Activated CD4-positive, alpha-beta T cell treated with anti-CD3 and anti-CD28 coated beads for 36 hours (primary cell): ENCODE measurements at regions not wholly inside any gene's neighbourhood (a gene's known extent, or its start where the extent isn't known, plus 50 kb on each side); places are given as distances from the start of the nearest gene placed in this dataset.

ENCODE experiments used
- ATAC-seq: fragments of 200-7000 bp; cut with Tn5 transposase; one replicate; pipeline ENCODE4 v1.10.0; 2021; ENCODE audit warnings: mild to moderate bottlenecking, moderate library complexity
- CTCF ChIA-PET: fragments of 350-600 bp; sonication (Branson Sonifier 250); formaldehyde crosslinking; loops from one replicate; lab custom pipeline; 2021; ENCODE audit warnings: antibody characterized with exemption; lab: Charles Lee
- POLR2A ChIA-PET: fragments of 350-600 bp; sonication (Branson Sonifier 250); formaldehyde crosslinking; loops from one replicate; lab custom pipeline; 2021; ENCODE audit warnings: antibody characterized with exemption, inconsistent platforms; lab: Charles Lee
- DNase-seq: peaks from one replicate; pipeline ENCODE4 v3.0.0-alpha.2; 2020
- H3K27ac Mint-ChIP-seq: one replicate; pipeline ENCODE4 v1.8.0; 2021; ENCODE audit warnings: mixed read lengths
- H3K27me3 Mint-ChIP-seq: one replicate; pipeline ENCODE4 v1.8.0; 2021; ENCODE audit warnings: mixed read lengths
- H3K36me3 Mint-ChIP-seq: one replicate; pipeline ENCODE4 v1.8.0; 2021; ENCODE audit warnings: low read depth, mixed read lengths
- H3K4me1 Mint-ChIP-seq: one replicate; pipeline ENCODE4 v1.8.0; 2021; ENCODE audit warnings: mixed read lengths
- H3K4me3 Mint-ChIP-seq: one replicate; pipeline ENCODE4 v1.8.0; 2021; ENCODE audit warnings: mild to moderate bottlenecking, moderate library complexity, mixed read lengths
- H3K9me3 Mint-ChIP-seq: one replicate; pipeline ENCODE4 v1.8.0; 2021; ENCODE audit warnings: low read depth, mixed read lengths
- intact Hi-C, 2 experiments: fragments of 100-400 bp; cut with DNase I in 1 of 2; cut with micrococcal nuclease in 1 of 2; formaldehyde crosslinking; loops; one replicate each; pipeline versions ENCODE4 v1.14.2 to v1.15.1; 2022 to 2024; cut with DNase I, micrococcal nuclease

- Mint-ChIP-seq H3K36me3 (peaks cover 1% of the 10 kb centered on the region), H3K4me1 (no peaks in the 10 kb centered on the region), H3K4me3 (no peak overlapping the region), H3K27ac (no peak overlapping the region), H3K27me3 (peaks cover 3% of the 10 kb centered on the region), H3K9me3 (peaks cover 13% of the 10 kb centered on the region)
- CTCF ChIA-PET: interaction anchor here (0.9 kb wide), 1 partner anchor 183 kb away, joined by 3 read pairs; no protein-coding TSS in a partner anchor
- ATAC-seq (no peak), DNase-seq (no peak)
- POLR2A ChIA-PET: no interaction called here
- intact Hi-C loops: no loop called here
Measured at GRCh38 chr18:75358928-75359327, 68.6 kb downstream of the SMIM21 start.

DNA sequence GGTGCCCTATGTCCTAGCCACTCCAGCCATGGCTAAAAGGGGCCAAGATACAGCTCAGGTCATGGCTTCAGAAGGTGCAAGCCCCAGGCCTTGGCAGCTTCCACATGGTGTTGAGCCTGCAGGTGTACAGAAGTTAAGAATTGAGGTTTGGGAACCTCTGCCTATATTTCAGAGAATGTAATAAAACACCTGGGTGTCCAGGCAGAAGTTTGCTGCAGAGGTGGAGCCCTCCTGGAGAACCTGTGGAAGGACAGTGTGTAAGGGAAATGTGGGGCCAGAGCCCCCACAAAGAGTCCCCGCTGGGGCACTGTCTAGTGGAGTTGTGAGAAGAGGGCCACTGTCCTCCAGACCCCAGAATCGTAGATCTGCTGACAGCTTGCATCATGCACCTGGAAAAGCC lies 74.1 kb downstream of the SMIM21 start:
- no peak for DNase-seq
- ATAC-seq: no peak
- intact Hi-C loops: no loop called here
- Mint-ChIP-seq H3K4me3 (no peak overlapping the region), H3K9me3 (peaks cover 24% of the 10 kb centered on the region), H3K36me3 (peaks cover 2% of the 10 kb centered on the region), H3K4me1 (no peaks in the 10 kb centered on the region), H3K27me3 (no peaks in the 10 kb centered on the region), H3K27ac (no peak overlapping the region)
- ChIA-PET CTCF (no interaction called here), POLR2A (no interaction called here)

- H3K4me3 Mint-ChIP-seq: no peak overlapping the region
- H3K4me1 Mint-ChIP-seq: no peaks in the 10 kb centered on the region
- no peak overlapping the region for H3K27ac Mint-ChIP-seq
- intact Hi-C loops: no loop called here
- H3K9me3 Mint-ChIP-seq: peaks cover 16% of the 10 kb centered on the region
- no peak for DNase-seq
- peaks cover 2% of the 10 kb centered on the region for H3K36me3 Mint-ChIP-seq
- no peak for ATAC-seq
- POLR2A ChIA-PET: no interaction called here
- peaks cover 2% of the 10 kb centered on the region for H3K27me3 Mint-ChIP-seq
- CTCF ChIA-PET: no interaction called here
Measured at GRCh38 chr18:75351409-75351808, 76.1 kb downstream of the SMIM21 start.

GRCh38 chr18:75350857-75351256 lies 76.6 kb downstream of the SMIM21 start:
- H3K4me3 Mint-ChIP-seq: no peak overlapping the region
- H3K36me3 Mint-ChIP-seq: peaks cover 2% of the 10 kb centered on the region
- H3K27ac Mint-ChIP-seq: no peak overlapping the region
- H3K4me1 Mint-ChIP-seq: no peaks in the 10 kb centered on the region
- DNase-seq: no peak
- no peak for ATAC-seq
- intact Hi-C loops: no loop called here
- ChIA-PET CTCF (interaction anchor here (0.5 to 1.2 kb wide), 2 partner anchors 13 to 28 kb away, joined by 3 read pairs; no protein-coding TSS in a partner anchor), POLR2A (no interaction called here)
- peaks cover 16% of the 10 kb centered on the region for H3K9me3 Mint-ChIP-seq
- H3K27me3 Mint-ChIP-seq: peaks cover 2% of the 10 kb centered on the region

DNA sequence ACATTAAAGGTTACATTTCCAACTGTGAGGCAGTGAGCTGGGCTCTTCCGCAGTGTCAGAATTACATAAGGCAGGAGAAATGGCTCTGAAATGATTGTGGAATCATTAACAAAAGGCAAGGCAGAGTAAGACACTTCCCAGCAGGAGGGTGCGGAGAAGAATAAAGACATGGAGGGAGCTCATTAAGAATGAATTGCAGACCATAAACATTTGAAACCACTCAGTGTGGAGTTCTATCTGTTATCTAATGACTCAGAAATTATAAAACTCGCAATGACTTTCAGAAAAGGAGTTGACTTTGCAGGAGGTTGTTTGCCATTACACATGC lies 77.0 kb downstream of the SMIM21 start:
- intact Hi-C loops: no loop called here
- ChIA-PET CTCF (interaction anchor here (0.5 to 1.2 kb wide), 2 partner anchors 13 to 28 kb away, joined by 3 read pairs; no protein-coding TSS in a partner anchor), POLR2A (no interaction called here)
- no peak for DNase-seq
- Mint-ChIP-seq H3K27ac (no peak overlapping the region), H3K4me1 (no peaks in the 10 kb centered on the region), H3K27me3 (peaks cover 2% of the 10 kb centered on the region), H3K4me3 (no peak overlapping the region), H3K9me3 (peaks cover 16% of the 10 kb centered on the region), H3K36me3 (peaks cover 2% of the 10 kb centered on the region)
- no peak for ATAC-seq

GRCh38 chr18:75349668-75350511 lies 77.6 kb downstream of the SMIM21 start:
- no peak overlapping the region for H3K27ac Mint-ChIP-seq

DNA sequence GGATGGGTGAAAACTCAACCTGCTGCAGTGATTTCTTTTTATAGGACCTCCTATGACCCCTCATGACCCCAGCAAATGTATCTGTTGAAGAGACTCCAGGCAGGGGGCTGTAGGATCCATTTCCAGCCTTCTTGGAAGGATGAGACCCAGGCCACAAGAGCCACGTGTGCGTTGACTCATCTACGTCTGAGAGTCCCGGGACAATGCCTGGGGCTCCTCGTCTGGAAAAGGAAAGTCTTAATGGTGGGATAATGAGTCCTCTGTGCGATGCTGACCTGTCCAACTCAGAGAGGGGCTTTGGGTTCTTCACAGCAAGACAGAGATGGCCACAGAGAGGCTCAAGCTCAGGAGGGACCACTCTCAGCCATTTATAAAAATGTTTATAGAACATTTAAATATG lies 80.8 kb downstream of the SMIM21 start:
- Mint-ChIP-seq H3K9me3 (peaks cover 1% of the 10 kb centered on the region), H3K27ac (no peak overlapping the region), H3K4me1 (no peaks in the 10 kb centered on the region), H3K4me3 (no peak overlapping the region), H3K36me3 (no peaks in the 10 kb centered on the region), H3K27me3 (peaks cover 2% of the 10 kb centered on the region)
- ChIA-PET POLR2A (no interaction called here), CTCF (no interaction called here)
- intact Hi-C loops: no loop called here
- ATAC-seq (no peak), DNase-seq (no peak)

More at GRCh38 chr18:75349668-75350511, 77.6 kb downstream of the SMIM21 start:
- intact Hi-C loops: no loop called here
- peaks cover 2% of the 10 kb centered on the region for H3K36me3 Mint-ChIP-seq
- peaks cover 2% of the 10 kb centered on the region for H3K27me3 Mint-ChIP-seq
- POLR2A ChIA-PET: no interaction called here
- no peak overlapping the region for H3K4me3 Mint-ChIP-seq
- CTCF ChIA-PET: interaction anchor here (0.5 to 1.2 kb wide), 2 partner anchors 14 to 29 kb away, joined by 3 read pairs; no protein-coding TSS in a partner anchor
- H3K9me3 Mint-ChIP-seq: peaks cover 16% of the 10 kb centered on the region
- no peak for ATAC-seq
- no peak for DNase-seq
- no peaks in the 10 kb centered on the region for H3K4me1 Mint-ChIP-seq

DNA sequence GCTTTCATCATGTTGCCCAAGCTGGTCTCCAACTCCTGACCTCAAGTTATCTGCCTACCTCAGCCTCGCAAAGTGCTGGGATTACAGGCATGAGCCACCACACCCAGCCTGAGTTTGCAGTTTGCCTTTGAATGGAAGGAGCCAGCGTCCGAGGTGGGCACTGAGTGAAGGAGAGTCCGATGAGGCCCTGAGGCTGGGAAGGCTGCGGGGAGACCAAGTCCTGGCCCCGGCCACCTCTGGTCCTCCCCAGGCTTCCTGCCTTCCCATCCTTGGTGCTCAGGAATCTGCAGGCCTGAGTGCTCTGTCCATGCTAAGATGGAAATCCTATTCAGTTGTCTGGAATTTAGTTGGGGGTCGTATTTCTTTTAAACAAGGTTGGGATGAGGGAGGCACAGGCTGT lies 82.9 kb downstream of the SMIM21 start:
- Mint-ChIP-seq H3K27me3 (peaks cover 2% of the 10 kb centered on the region), H3K36me3 (no peaks in the 10 kb centered on the region), H3K4me3 (no peak overlapping the region), H3K9me3 (no peaks in the 10 kb centered on the region), H3K27ac (no peak overlapping the region), H3K4me1 (no peaks in the 10 kb centered on the region)
- ATAC-seq (no peak), DNase-seq (no peak)
- ChIA-PET POLR2A (no interaction called here), CTCF (no interaction called here)
- intact Hi-C loops: no loop called here

- H3K4me3 Mint-ChIP-seq: no peak overlapping the region
- no peaks in the 10 kb centered on the region for H3K9me3 Mint-ChIP-seq
- H3K4me1 Mint-ChIP-seq: no peaks in the 10 kb centered on the region
- CTCF ChIA-PET: no interaction called here
- H3K27ac Mint-ChIP-seq: no peak overlapping the region
- POLR2A ChIA-PET: no interaction called here
- DNase-seq (no peak), ATAC-seq (no peak)
- H3K27me3 Mint-ChIP-seq: peaks cover 2% of the 10 kb centered on the region
- intact Hi-C loops: no loop called here
- no peaks in the 10 kb centered on the region for H3K36me3 Mint-ChIP-seq
Measured at GRCh38 chr18:75344161-75344560, 83.3 kb downstream of the SMIM21 start.

DNA sequence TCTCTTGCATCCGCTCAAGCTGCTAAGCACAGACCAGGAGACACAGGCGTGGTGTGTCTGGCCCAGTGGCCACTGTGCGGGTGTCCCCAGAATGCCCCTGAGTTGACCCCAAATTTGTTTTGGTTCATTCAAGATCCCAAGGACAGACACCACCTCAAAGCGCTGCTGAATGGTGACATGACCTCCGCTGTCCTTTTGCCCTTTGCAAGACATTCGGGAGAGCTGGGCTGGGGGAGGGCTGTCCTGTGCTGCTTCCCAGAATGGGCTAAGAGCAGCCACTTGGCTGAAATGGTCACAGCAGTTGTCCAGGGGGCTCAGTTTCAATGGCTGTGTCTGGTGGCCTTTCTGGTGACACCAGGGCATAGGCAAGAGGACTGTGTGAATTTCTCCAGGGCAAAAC lies 84.1 kb downstream of the SMIM21 start:
- Mint-ChIP-seq H3K4me1 (no peaks in the 10 kb centered on the region), H3K27me3 (peaks cover 2% of the 10 kb centered on the region), H3K9me3 (no peaks in the 10 kb centered on the region), H3K27ac (no peak overlapping the region), H3K36me3 (no peaks in the 10 kb centered on the region), H3K4me3 (no peak overlapping the region)
- DNase-seq (no peak), ATAC-seq (no peak)
- CTCF ChIA-PET: interaction anchor here (0.8 kb wide), 1 partner anchor 687 kb away, joined by 3 read pairs; no protein-coding TSS in a partner anchor
- intact Hi-C loops: no loop called here
- POLR2A ChIA-PET: no interaction called here

DNA sequence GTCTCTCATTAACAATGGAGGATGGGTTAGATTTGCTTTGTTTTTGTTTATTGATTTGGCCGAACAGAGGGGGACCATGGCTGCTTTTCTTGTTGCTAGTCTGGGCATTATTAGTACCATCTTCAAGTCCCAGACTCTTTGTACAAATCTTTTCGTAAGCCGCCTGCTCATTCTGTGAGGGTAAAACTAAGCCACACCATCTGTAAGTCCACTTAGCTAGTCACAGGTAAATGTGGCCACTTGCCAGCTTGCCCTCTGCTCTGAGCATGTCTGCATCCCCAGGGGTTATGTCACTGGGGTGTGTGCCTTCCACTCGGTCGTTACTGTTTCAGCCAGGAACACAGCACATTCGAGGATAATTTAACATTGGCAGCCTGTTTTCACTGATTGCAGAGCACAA lies 85.6 kb downstream of the SMIM21 start:
- ChIA-PET POLR2A (interaction anchor here (0.5 kb wide), 1 partner anchor 223 kb away, joined by 13 read pairs; no protein-coding TSS in a partner anchor), CTCF (interaction anchor here (1.0 kb wide), 1 partner anchor 9 kb away, joined by 3 read pairs; no protein-coding TSS in a partner anchor)
- Mint-ChIP-seq H3K4me3 (no peak overlapping the region), H3K4me1 (no peaks in the 10 kb centered on the region), H3K36me3 (no peaks in the 10 kb centered on the region), H3K9me3 (no peaks in the 10 kb centered on the region), H3K27me3 (no peaks in the 10 kb centered on the region), H3K27ac (no peak overlapping the region)
- intact Hi-C loops: no loop called here
- DNase-seq (no peak), ATAC-seq (no peak)

GRCh38 chr18:75341267-75341666 lies 86.2 kb downstream of the SMIM21 start:
- H3K27me3 Mint-ChIP-seq: no peaks in the 10 kb centered on the region
- H3K9me3 Mint-ChIP-seq: no peaks in the 10 kb centered on the region
- no peak overlapping the region for H3K27ac Mint-ChIP-seq
- ATAC-seq (no peak), DNase-seq (no peak)
- no peaks in the 10 kb centered on the region for H3K4me1 Mint-ChIP-seq
- intact Hi-C loops: no loop called here
- ChIA-PET CTCF (interaction anchor here (1.0 kb wide), 1 partner anchor 9 kb away, joined by 3 read pairs; no protein-coding TSS in a partner anchor), POLR2A (interaction anchor here (0.5 kb wide), 1 partner anchor 223 kb away, joined by 13 read pairs; no protein-coding TSS in a partner anchor)
- no peaks in the 10 kb centered on the region for H3K36me3 Mint-ChIP-seq
- no peak overlapping the region for H3K4me3 Mint-ChIP-seq
